ENCODE measurements at regions not wholly inside any gene's neighbourhood (a gene's known extent, or its start where the extent isn't known, plus 50 kb on each side); places are given as distances from the start of the nearest gene placed in this dataset.

DNA sequence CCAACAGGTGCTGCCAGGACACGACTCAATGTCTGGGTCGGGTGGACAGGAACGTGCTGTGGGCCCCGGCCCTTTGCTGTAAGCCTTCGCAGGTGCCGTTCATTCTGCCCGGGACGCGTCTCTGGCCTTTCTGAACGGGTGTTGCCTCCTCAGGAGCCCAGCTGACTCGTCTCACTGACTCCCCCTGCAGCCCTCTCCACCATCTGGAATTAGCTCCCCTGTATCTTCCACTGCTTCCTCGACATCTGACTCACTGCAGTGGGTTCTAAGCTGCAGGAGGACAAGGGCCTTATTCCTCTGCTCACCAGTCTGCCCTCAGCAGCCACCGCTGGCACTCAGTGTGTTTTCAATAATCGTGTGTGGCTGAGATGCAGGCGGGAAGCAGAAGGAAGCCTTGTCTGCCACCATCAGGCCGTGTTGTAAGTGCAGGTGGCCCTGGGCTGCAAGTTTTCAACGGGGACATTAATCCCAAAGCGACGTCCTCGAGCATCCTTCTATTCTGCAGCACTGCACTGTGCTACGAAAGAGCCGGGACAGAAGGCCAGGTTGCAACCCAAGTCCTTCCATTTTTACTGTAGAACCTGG lies 256.2 kb downstream of the FOXL1 start:
- H3K36me3 ChIP-seq = no peaks in the 10 kb centered on the region
- no peak for ATAC-seq
- H3K4me3 ChIP-seq = no peak overlapping the region
- no peaks in the 10 kb centered on the region for H3K9me3 ChIP-seq
- no peak overlapping the region for H3K27ac ChIP-seq
- intact Hi-C loops (cut with DNase I) = no loop called here
- no peaks in the 10 kb centered on the region for H3K4me1 ChIP-seq
- TF ChIP-seq, protein P1, sequence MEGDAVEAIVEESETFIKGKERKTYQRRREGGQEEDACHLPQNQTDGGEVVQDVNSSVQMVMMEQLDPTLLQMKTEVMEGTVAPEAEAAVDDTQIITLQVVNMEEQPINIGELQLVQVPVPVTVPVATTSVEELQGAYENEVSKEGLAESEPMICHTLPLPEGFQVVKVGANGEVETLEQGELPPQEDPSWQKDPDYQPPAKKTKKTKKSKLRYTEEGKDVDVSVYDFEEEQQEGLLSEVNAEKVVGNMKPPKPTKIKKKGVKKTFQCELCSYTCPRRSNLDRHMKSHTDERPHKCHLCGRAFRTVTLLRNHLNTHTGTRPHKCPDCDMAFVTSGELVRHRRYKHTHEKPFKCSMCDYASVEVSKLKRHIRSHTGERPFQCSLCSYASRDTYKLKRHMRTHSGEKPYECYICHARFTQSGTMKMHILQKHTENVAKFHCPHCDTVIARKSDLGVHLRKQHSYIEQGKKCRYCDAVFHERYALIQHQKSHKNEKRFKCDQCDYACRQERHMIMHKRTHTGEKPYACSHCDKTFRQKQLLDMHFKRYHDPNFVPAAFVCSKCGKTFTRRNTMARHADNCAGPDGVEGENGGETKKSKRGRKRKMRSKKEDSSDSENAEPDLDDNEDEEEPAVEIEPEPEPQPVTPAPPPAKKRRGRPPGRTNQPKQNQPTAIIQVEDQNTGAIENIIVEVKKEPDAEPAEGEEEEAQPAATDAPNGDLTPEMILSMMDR (IDR thresholded peaks at IDR 0.05) = no peak
- no peak for DNase-seq
- peaks cover 0 to 6% of the 10 kb centered on the region in 2 donors for H3K27me3 ChIP-seq

DNA sequence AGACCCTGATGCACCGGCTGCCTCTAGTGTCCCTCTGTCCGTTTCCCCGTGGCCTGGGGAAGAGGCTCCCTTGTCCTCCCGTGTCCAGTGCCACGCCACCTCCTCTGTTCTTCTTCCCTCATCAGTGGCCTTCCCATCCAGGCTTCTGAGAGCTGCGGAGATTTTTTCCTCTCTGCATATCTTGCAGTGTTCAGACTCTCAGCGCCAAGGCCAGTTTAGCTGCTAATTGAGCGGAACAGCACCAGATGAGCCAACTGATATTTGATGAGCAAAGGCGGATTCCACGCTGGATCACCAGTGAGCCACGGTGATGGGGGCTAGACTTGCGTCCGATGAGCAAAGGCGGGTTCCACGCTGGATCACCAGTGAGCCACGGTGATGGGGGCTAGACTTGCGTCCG lies 257.6 kb downstream of the FOXL1 start:
- no peaks in the 10 kb centered on the region for H3K27me3 ChIP-seq
- no peaks in the 10 kb centered on the region for H3K9me3 ChIP-seq
- no peak for DNase-seq
- H3K36me3 ChIP-seq = no peaks in the 10 kb centered on the region
- intact Hi-C loops (cut with DNase I) = no loop called here
- TF ChIP-seq, protein P1 (IDR thresholded peaks at IDR 0.05) = no peak
- H3K27ac ChIP-seq = no peak overlapping the region
- no peak for ATAC-seq
- no peaks in the 10 kb centered on the region for H3K4me1 ChIP-seq
- H3K4me3 ChIP-seq = no peak overlapping the region

DNA sequence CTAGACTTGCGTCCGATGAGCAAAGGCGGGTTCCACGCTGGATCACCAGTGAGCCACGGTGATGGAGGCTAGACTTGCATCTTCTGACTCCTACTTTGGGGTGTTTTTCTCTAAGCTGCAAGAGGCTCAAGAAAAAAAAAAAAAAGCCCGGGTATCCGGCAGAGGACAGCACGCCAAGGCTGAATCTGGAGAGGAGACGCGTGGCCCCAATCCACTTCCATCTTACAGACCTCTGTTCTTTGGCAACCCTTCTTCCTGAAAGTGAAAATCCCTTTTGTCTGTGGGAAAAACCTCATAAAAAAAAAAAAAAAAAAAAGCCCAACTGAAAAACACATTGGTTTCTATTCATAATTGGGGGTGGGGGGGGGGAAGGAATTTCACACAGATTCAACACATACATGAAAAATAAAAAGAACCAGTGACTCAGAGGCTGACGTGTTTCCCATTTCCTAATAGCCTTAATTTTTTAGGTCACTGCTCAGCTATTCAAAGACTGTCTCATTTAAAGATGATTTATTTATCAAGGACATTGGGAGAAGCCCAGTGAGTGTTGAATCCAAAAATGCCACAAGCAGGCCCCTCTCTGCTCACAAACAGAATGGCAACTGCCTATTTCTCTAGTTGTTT lies 258.3 kb downstream of the FOXL1 start:
- H3K4me3 ChIP-seq = no peak overlapping the region
- intact Hi-C loops (cut with DNase I) = no loop called here
- H3K27ac ChIP-seq = no peak overlapping the region
- no peaks in the 10 kb centered on the region for H3K36me3 ChIP-seq
- H3K27me3 ChIP-seq = no peaks in the 10 kb centered on the region
- H3K9me3 ChIP-seq = no peaks in the 10 kb centered on the region
- no peak for ATAC-seq
- TF ChIP-seq, protein P1 (IDR thresholded peaks at IDR 0.05) = no peak
- DNase-seq = no peak
- H3K4me1 ChIP-seq = no peaks in the 10 kb centered on the region

DNA sequence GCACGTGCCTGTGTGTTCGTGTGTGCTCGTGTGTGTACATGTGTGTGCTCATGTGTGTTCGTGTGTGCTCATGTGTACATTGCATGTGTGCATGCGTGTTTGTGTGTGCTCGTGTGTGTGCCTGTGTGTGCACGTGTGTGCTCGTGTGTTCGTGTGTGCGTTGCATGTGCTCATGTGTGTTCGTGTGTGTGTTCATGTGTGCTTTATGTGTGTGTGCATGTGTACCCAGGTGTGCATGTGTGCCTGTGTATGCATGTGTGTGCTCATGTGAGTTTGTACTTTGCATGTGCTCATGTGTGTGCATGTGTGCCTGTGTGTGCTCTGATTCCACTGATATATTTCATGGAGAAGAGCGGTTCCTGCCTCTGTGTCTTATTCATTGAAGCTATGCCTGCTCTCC lies 265.5 kb downstream of the FOXL1 start:
- H3K9me3 ChIP-seq = no peaks in the 10 kb centered on the region
- H3K4me3 ChIP-seq = no peak overlapping the region
- H3K36me3 ChIP-seq = no peaks in the 10 kb centered on the region
- H3K27ac ChIP-seq = no peak overlapping the region
- H3K27me3 ChIP-seq = no peaks in the 10 kb centered on the region
- no peaks in the 10 kb centered on the region for H3K4me1 ChIP-seq
- DNase-seq (no peak), ATAC-seq (no peak)
- intact Hi-C loops (cut with DNase I) = no loop called here
- TF ChIP-seq, protein P1 (IDR thresholded peaks at IDR 0.05) = no peak

DNA sequence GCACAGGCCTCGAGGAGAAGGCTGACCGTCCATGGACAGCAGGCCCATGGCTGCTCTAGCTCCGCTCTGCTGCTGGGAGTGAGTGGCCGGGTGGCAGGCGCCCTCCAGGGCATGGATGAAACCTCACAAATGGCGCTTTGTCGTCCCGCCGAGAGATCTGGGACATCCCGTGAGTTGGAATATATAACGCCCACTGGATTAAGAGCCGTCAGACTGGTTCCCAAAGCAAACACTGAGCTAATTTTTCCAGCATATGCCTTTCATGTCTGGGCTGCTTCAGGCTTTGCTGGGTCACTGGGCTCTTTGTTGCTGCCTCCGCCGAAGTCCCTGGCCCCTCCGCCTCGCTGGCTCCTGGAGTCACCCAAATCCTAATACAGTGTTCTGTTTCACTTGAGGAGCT lies 266.3 kb downstream of the FOXL1 start:
- no peaks in the 10 kb centered on the region for H3K27me3 ChIP-seq
- DNase-seq (peak in 2 of 4 donors; percentile 20 to 78), ATAC-seq (no peak)
- H3K9me3 ChIP-seq = no peaks in the 10 kb centered on the region
- H3K4me3 ChIP-seq = no peak overlapping the region
- no peaks in the 10 kb centered on the region for H3K4me1 ChIP-seq
- TF ChIP-seq, protein P1 (IDR thresholded peaks at IDR 0.05) = no peak
- H3K27ac ChIP-seq = no peak overlapping the region
- intact Hi-C loops (cut with DNase I) = no loop called here
- no peaks in the 10 kb centered on the region for H3K36me3 ChIP-seq
